ENCODE measurements at regions not wholly inside any gene's neighbourhood (a gene's known extent, or its start where the extent isn't known, plus 50 kb on each side); places are given as distances from the start of the nearest gene placed in this dataset.
"Not testable (repeated sequence)": the region's sequence is repeated elsewhere in the genome, so short reads cannot be mapped to it uniquely, and the experiment has no call there.

DNA sequence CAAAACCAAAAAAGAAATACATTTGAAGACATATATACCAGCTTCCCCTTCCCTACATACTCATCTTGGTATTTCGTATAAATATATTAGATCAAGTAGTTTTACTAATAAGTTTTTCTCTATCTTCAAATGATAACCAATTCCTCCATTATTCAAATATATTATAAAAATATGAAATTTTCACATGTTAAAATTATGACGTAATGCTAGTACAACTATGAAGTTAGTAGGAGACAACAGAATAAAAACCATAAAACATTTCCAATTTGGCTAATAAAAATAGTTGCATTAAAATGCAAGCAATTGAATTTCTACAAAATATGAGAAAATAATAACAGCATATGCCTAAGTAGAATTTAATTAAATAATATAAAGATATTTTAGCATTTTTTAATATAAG, 501.8 kb upstream of the SLITRK5 start:
- DNase-seq (ENCODE audit: low read depth): no peak
- TF ChIP-seq, protein P1, sequence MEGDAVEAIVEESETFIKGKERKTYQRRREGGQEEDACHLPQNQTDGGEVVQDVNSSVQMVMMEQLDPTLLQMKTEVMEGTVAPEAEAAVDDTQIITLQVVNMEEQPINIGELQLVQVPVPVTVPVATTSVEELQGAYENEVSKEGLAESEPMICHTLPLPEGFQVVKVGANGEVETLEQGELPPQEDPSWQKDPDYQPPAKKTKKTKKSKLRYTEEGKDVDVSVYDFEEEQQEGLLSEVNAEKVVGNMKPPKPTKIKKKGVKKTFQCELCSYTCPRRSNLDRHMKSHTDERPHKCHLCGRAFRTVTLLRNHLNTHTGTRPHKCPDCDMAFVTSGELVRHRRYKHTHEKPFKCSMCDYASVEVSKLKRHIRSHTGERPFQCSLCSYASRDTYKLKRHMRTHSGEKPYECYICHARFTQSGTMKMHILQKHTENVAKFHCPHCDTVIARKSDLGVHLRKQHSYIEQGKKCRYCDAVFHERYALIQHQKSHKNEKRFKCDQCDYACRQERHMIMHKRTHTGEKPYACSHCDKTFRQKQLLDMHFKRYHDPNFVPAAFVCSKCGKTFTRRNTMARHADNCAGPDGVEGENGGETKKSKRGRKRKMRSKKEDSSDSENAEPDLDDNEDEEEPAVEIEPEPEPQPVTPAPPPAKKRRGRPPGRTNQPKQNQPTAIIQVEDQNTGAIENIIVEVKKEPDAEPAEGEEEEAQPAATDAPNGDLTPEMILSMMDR (IDR thresholded peaks at IDR 0.05; ENCODE audit: insufficient read depth, low read length): no peak
- no peak overlapping the region for H3K4me3 ChIP-seq (ENCODE audit: low read depth, low read length)

DNA sequence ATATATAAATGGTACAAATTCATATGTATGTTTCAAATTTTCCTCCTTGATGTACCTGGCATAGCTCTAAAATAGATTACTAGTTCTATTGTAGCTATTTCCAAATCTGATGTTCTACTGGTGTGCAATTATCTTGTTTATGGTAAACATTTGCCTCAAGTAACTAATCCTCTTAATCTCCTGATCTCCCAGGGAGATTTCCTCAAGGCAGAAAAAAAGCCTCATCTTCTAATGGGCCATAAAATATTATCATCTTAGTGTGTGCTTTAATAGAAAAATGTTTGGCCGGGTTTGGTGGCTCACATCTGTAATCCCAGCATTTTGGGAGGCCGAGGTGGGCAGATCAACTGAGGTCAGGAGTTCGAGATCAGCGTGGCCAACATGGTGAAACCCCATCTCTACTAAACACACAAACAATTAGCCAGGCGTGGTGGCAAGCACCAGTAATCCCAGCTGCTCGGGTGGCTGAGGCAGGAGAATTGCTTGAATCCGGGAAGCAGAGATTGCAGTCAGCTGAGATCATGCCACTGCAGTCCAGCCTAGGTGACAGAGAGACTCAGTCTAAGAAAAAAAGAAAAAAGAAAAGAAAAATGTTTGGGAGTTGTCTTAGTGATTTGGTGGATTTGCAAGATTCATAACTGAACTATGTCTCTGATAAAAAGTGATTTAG, 498.9 kb upstream of the SLITRK5 start:
- TF ChIP-seq, protein P1 (IDR thresholded peaks at IDR 0.05; ENCODE audit: insufficient read depth, low read length): no peak
- peak; percentile 8 for DNase-seq (ENCODE audit: low read depth)
- no peak overlapping the region for H3K4me3 ChIP-seq (ENCODE audit: low read depth, low read length)

DNA sequence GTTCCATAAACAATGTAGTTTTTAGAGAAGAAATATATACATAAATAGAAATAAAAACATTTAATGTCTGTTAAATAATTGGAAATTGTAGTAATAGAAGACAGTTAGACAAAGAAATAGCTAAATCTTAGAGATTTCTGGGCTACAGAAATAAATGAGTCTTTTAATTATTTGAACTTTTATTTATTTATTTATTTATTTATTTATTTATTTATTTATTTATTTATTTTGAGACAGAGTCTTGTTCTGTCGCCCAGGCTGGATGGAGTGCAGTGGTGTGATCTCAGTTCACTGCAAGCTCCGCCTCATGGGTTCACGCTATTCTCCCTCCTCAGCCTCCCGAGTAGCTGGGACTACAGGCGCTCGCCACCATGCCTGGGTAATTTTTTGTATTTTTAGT, 486.0 kb upstream of the SLITRK5 start:
- not testable (repeated sequence) for H3K4me3 ChIP-seq (ENCODE audit: low read depth, low read length); DNase-seq (ENCODE audit: low read depth)

DNA sequence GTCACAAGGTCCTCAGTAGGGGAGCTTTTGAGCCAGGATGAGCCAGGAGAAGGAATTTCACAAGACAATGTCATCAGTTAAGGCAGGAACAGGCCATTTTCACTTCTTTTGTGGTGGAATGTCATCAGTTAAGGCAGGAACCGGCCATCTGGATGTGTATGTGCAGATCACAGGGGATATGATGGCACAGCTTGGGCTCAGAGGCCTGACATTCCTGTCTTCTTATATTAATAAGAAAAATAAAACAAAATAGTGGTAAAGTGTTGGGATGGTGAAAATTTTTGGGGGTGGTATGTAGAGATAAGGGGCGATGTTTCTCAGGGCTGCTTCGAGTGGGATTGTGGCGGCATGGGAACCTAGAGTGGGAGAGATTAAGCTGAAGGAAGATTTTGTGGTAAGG, 484.5 kb upstream of the SLITRK5 start:
- DNase-seq (ENCODE audit: low read depth); H3K4me3 ChIP-seq (ENCODE audit: low read depth, low read length): not testable (repeated sequence)

DNA sequence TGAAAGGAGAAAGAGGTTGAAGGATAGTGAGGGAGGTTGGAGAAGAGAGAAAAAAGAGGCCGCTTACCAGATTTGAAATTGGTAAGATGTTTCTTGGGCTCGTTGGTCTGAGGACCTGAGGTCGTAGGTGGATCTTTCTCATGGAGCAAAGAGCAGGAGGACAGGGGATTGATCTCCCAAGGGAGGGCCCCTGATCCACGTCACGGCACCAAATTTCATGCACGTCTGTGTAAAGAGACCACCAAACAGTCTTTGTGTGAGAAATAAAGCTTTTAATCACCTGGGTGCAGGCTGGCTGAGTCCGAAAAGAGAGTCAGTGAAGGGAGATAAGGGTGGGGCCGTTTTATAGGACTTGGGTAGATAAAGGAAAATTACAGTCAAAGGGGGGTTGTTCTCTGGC, 479.7 kb upstream of the SLITRK5 start:
- not testable (repeated sequence) for H3K4me3 ChIP-seq (ENCODE audit: low read depth, low read length); DNase-seq (ENCODE audit: low read depth)

DNA sequence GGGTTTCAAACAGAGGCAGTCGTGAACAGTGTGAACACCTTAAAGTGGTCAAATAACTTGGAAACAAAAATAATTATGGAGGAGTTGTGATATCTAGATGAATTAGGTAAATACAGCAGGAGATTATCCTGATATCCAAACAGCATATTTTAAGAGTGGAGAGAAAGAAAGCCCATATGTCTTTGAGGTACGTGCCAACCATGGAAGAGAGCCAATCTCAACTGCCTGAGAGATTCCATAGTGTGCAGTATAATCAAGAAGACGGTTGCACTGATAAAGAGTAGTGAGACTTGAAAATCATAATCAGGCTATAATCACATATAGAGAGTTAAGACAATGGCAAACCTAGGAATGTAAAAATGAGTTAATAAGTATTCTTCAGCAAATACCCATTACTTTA, 472.8 kb upstream of the SLITRK5 start:
- TF ChIP-seq, protein P1 (IDR thresholded peaks at IDR 0.05; ENCODE audit: insufficient read depth, low read length): no peak
- no peak for DNase-seq (ENCODE audit: low read depth)
- no peak overlapping the region for H3K4me3 ChIP-seq (ENCODE audit: low read depth, low read length)

DNA sequence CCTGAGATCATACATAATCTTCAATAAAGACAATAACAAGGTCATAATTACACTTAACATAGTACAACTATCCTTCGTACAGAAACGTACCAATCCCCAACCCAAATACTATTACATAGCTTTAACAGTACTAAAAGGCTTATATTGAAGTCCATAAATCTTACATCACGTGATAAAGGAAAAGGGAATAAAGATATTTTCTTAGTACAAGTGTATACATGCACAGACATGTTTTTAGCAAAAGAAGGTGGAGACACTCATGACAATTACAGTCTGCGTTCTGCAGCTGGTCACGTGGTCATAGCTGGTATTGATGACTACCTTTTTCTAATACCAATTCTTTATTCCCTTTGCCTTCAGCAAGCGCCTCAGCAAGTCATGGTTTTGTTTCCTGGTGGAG, 464.5 kb upstream of the SLITRK5 start:
- DNase-seq (ENCODE audit: low read depth): no peak
- TF ChIP-seq, protein P1 (IDR thresholded peaks at IDR 0.05; ENCODE audit: insufficient read depth, low read length): no peak
- H3K4me3 ChIP-seq (ENCODE audit: low read depth, low read length): no peak overlapping the region

DNA sequence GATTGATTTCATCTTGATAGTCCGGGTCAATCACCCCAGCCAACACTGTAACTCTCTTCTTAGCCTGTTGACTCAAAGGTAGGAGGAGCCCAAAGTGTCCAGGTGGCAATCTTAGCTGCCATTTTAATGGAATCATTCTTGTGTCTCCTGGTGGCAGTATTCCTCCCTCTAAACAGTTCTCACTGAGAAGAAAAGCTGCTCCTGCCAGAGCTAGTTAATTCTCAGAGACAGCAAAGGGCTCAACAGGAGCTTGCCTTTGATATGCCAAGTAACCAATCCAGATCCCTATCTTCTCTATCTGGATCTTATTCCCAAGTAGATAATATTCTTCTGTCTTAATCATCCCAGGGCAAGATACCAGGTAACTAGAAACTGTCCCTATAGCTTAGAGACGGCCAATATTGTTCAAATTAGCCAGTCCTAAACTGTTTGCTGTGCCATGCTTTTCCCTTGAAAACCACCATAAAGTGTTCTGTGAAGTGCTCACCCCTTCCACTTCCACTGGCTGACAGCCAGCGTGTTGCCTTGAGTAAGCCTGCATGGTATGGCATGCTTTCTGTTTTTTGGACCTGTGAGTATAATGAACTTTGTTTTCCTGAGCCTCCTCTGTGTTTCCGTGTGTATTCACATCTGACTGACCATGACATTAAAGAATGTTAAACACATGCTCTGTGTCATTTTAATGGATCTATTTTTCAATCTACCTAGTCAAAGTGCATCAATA, 463.7 kb upstream of the SLITRK5 start:
- no peak overlapping the region for H3K4me3 ChIP-seq (ENCODE audit: low read depth, low read length)
- TF ChIP-seq, protein P1 (IDR thresholded peaks at IDR 0.05; ENCODE audit: insufficient read depth, low read length): no peak
- no peak for DNase-seq (ENCODE audit: low read depth)
